ENCODE measurements at regions not wholly inside any gene's neighbourhood (a gene's known extent, or its start where the extent isn't known, plus 50 kb on each side); places are given as distances from the start of the nearest gene placed in this dataset.

DNA sequence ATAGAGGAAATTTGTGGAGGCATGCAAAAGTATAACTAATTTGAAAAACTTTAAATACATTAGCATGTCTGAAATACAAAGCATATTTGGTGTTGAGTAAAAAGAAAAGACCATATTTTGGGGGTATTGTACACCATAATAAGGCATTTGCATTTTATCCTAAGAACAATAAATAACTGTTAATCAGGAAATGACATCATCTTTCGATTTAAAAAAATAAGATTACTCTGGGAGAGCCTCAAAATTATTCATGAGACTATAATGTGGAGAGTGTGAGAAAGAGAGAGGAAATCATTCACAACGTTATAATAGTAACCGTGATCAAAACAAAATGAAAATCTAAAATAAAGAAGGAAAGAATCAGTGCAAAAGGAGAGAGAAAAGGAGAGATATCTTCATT, 712.3 kb upstream of the POT1 start:
- no peak overlapping the region for H3K4me3 ChIP-seq
- H3K9me3 Mint-ChIP-seq = no peaks in the 10 kb centered on the region
- H3K27me3 Mint-ChIP-seq (ENCODE audit: insufficient read depth, low read depth, poor library complexity) = no peaks in the 10 kb centered on the region
- H3K27me3 ChIP-seq (ENCODE audit: insufficient read depth) = no peaks in the 10 kb centered on the region
- H3K36me3 Mint-ChIP-seq (ENCODE audit: low read depth) = no peaks in the 10 kb centered on the region
- no peaks in the 10 kb centered on the region for H3F3A ChIP-seq (replicated peaks; ENCODE audit: low read depth)
- TF ChIP-seq, protein P1, sequence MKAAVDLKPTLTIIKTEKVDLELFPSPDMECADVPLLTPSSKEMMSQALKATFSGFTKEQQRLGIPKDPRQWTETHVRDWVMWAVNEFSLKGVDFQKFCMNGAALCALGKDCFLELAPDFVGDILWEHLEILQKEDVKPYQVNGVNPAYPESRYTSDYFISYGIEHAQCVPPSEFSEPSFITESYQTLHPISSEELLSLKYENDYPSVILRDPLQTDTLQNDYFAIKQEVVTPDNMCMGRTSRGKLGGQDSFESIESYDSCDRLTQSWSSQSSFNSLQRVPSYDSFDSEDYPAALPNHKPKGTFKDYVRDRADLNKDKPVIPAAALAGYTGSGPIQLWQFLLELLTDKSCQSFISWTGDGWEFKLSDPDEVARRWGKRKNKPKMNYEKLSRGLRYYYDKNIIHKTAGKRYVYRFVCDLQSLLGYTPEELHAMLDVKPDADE (IDR thresholded peaks at IDR 0.05) = no peak
- no peak for TF ChIP-seq JUNB (IDR thresholded peaks at IDR 0.05; ENCODE audit: unreplicated experiment)
- no peaks in the 10 kb centered on the region for H3K36me3 ChIP-seq (ENCODE audit: insufficient read depth)
- DNase-seq (ENCODE audit: low spot score) = no peak
- H3K4me3 Mint-ChIP-seq = no peak overlapping the region
- no peak overlapping the region for H3K27ac Mint-ChIP-seq
- H3K9me2 ChIP-seq (ENCODE audit: insufficient read depth) = no peaks in the 10 kb centered on the region
- no peak overlapping the region for H3K27ac ChIP-seq (ENCODE audit: low read depth)
- no peak overlapping the region for H2AFZ ChIP-seq
- no peaks in the 10 kb centered on the region for H3K4me1 ChIP-seq (ENCODE audit: insufficient read depth)
- no peaks in the 10 kb centered on the region for H4K20me1 ChIP-seq (replicated peaks; ENCODE audit: insufficient read depth)
- ATAC-seq = no peak
- no peaks in the 10 kb centered on the region for H3K79me2 ChIP-seq (replicated peaks; ENCODE audit: insufficient read depth)
- H3K4me1 Mint-ChIP-seq = no peaks in the 10 kb centered on the region
- H3K4me2 ChIP-seq = no peak overlapping the region

DNA sequence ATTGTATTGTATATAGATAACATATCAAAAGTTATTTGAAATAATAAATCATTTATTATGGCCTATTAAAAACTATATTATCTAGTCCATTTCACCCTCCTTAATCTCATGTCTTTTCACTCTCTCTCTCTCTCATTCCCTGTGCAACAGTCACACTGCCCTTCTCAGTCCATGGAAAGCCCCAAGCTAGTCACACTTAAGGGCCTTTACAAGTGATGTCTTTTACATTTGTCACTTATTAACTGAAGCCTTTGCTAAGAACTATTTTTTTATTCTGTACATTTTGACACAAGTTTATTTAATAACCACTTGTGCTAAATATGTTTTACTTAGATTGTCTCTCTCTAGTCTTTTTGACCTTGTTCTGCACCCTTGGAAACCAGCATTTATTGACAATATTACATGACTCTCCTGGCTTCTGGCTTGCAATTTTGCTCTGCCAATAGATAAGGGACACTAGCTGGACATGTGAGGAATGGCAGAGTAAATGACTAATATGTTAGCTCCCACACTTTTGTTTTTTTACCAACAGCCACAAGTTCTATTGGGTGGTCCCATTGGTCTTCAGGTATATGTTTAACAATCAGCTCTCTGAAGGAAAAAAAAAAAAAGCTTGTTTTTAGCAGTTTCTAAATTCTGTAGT, 706.8 kb upstream of the POT1 start:
- H3K4me2 ChIP-seq = no peak overlapping the region
- no peaks in the 10 kb centered on the region for H3K9me3 Mint-ChIP-seq
- no peak for ATAC-seq
- H3K4me3 ChIP-seq = no peak overlapping the region
- no peaks in the 10 kb centered on the region for H3K79me2 ChIP-seq (replicated peaks; ENCODE audit: insufficient read depth)
- H3K36me3 Mint-ChIP-seq (ENCODE audit: low read depth) = no peaks in the 10 kb centered on the region
- no peaks in the 10 kb centered on the region for H3K4me1 Mint-ChIP-seq
- no peak overlapping the region for H3K27ac ChIP-seq (ENCODE audit: low read depth)
- no peaks in the 10 kb centered on the region for H3K4me1 ChIP-seq (ENCODE audit: insufficient read depth)
- no peaks in the 10 kb centered on the region for H3K36me3 ChIP-seq (ENCODE audit: insufficient read depth)
- H3F3A ChIP-seq (replicated peaks; ENCODE audit: low read depth) = no peaks in the 10 kb centered on the region
- no peak for DNase-seq (ENCODE audit: low spot score)
- H2AFZ ChIP-seq = no peak overlapping the region
- no peaks in the 10 kb centered on the region for H4K20me1 ChIP-seq (replicated peaks; ENCODE audit: insufficient read depth)
- no peaks in the 10 kb centered on the region for H3K27me3 ChIP-seq (ENCODE audit: insufficient read depth)
- no peaks in the 10 kb centered on the region for H3K9me2 ChIP-seq (ENCODE audit: insufficient read depth)
- H3K27me3 Mint-ChIP-seq (ENCODE audit: insufficient read depth, low read depth, poor library complexity) = no peaks in the 10 kb centered on the region
- no peak overlapping the region for H3K4me3 Mint-ChIP-seq
- no peak overlapping the region for H3K27ac Mint-ChIP-seq
- TF ChIP-seq ZNF331 (CRISPR knock-in tag; IDR thresholded peaks at IDR 0.05; ENCODE audit: low read depth) = no peak
- TF ChIP-seq, protein P2, sequence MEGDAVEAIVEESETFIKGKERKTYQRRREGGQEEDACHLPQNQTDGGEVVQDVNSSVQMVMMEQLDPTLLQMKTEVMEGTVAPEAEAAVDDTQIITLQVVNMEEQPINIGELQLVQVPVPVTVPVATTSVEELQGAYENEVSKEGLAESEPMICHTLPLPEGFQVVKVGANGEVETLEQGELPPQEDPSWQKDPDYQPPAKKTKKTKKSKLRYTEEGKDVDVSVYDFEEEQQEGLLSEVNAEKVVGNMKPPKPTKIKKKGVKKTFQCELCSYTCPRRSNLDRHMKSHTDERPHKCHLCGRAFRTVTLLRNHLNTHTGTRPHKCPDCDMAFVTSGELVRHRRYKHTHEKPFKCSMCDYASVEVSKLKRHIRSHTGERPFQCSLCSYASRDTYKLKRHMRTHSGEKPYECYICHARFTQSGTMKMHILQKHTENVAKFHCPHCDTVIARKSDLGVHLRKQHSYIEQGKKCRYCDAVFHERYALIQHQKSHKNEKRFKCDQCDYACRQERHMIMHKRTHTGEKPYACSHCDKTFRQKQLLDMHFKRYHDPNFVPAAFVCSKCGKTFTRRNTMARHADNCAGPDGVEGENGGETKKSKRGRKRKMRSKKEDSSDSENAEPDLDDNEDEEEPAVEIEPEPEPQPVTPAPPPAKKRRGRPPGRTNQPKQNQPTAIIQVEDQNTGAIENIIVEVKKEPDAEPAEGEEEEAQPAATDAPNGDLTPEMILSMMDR (conservative IDR thresholded peaks at IDR 0.05; ENCODE audit: low read depth in 2 of 2) = no peak
- no peak for TF ChIP-seq JUNB (IDR thresholded peaks at IDR 0.05; ENCODE audit: unreplicated experiment)
- TF ChIP-seq POLR2AphosphoS5 (IDR thresholded peaks at IDR 0.05; ENCODE audit: low read depth) = no peak
- TF ChIP-seq STAT1 (IDR thresholded peaks at IDR 0.05; ENCODE audit: unreplicated experiment) = no peak
- TF ChIP-seq NANOG (IDR thresholded peaks at IDR 0.05; ENCODE audit: borderline replicate concordance) = no peak
- no peak for TF ChIP-seq EZH2 (IDR thresholded peaks at IDR 0.05; ENCODE audit: low read depth, unreplicated experiment)
- TF ChIP-seq, protein P1 (IDR thresholded peaks at IDR 0.05) = no peak
- no peak for TF ChIP-seq EZH2phosphoT487 (IDR thresholded peaks at IDR 0.05; ENCODE audit: unreplicated experiment)
- TF ChIP-seq CREB1 (CRISPR knock-in tag; IDR thresholded peaks at IDR 0.05; ENCODE audit: low read depth) = no peak
- no peak for TF ChIP-seq ZNF114 (CRISPR knock-in tag; IDR thresholded peaks at IDR 0.05)
- TF ChIP-seq, protein P3, sequence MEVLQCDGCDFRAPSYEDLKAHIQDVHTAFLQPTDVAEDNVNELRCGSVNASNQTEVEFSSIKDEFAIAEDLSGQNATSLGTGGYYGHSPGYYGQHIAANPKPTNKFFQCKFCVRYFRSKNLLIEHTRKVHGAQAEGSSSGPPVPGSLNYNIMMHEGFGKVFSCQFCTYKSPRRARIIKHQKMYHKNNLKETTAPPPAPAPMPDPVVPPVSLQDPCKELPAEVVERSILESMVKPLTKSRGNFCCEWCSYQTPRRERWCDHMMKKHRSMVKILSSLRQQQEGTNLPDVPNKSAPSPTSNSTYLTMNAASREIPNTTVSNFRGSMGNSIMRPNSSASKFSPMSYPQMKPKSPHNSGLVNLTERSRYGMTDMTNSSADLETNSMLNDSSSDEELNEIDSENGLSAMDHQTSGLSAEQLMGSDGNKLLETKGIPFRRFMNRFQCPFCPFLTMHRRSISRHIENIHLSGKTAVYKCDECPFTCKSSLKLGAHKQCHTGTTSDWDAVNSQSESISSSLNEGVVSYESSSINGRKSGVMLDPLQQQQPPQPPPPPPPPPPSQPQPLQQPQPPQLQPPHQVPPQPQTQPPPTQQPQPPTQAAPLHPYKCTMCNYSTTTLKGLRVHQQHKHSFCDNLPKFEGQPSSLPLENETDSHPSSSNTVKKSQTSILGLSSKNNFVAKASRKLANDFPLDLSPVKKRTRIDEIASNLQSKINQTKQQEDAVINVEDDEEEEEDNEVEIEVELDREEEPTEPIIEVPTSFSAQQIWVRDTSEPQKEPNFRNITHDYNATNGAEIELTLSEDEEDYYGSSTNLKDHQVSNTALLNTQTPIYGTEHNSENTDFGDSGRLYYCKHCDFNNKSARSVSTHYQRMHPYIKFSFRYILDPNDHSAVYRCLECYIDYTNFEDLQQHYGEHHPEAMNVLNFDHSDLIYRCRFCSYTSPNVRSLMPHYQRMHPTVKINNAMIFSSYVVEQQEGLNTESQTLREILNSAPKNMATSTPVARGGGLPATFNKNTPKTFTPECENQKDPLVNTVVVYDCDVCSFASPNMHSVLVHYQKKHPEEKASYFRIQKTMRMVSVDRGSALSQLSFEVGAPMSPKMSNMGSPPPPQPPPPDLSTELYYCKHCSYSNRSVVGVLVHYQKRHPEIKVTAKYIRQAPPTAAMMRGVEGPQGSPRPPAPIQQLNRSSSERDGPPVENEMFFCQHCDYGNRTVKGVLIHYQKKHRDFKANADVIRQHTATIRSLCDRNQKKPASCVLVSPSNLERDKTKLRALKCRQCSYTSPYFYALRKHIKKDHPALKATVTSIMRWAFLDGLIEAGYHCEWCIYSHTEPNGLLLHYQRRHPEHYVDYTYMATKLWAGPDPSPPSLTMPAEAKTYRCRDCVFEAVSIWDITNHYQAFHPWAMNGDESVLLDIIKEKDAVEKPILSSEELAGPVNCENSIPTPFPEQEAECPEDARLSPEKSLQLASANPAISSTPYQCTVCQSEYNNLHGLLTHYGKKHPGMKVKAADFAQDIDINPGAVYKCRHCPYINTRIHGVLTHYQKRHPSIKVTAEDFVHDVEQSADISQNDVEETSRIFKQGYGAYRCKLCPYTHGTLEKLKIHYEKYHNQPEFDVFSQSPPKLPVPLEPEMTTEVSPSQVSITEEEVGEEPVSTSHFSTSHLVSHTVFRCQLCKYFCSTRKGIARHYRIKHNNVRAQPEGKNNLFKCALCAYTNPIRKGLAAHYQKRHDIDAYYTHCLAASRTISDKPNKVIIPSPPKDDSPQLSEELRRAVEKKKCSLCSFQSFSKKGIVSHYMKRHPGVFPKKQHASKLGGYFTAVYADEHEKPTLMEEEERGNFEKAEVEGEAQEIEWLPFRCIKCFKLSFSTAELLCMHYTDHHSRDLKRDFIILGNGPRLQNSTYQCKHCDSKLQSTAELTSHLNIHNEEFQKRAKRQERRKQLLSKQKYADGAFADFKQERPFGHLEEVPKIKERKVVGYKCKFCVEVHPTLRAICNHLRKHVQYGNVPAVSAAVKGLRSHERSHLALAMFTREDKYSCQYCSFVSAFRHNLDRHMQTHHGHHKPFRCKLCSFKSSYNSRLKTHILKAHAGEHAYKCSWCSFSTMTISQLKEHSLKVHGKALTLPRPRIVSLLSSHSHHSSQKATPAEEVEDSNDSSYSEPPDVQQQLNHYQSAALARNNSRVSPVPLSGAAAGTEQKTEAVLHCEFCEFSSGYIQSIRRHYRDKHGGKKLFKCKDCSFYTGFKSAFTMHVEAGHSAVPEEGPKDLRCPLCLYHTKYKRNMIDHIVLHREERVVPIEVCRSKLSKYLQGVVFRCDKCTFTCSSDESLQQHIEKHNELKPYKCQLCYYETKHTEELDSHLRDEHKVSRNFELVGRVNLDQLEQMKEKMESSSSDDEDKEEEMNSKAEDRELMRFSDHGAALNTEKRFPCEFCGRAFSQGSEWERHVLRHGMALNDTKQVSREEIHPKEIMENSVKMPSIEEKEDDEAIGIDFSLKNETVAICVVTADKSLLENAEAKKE (CRISPR knock-in tag; IDR thresholded peaks at IDR 0.05) = no peak

Measured in GM23338 (cell line).